CD4-positive, alpha-beta T cell treated with Interleukin-6 for 4 hours (primary cell): ENCODE measurements at regions not wholly inside any gene's neighbourhood (a gene's known extent, or its start where the extent isn't known, plus 50 kb on each side); places are given as distances from the start of the nearest gene placed in this dataset.
"Not testable (repeated sequence)": the region's sequence is repeated elsewhere in the genome, so short reads cannot be mapped to it uniquely, and the experiment has no call there.

ENCODE experiments used
- DNase-seq: peaks from one replicate; pipeline ENCODE4 v3.0.0-alpha.2; 2020; ENCODE audit warnings: mixed read lengths

DNA sequence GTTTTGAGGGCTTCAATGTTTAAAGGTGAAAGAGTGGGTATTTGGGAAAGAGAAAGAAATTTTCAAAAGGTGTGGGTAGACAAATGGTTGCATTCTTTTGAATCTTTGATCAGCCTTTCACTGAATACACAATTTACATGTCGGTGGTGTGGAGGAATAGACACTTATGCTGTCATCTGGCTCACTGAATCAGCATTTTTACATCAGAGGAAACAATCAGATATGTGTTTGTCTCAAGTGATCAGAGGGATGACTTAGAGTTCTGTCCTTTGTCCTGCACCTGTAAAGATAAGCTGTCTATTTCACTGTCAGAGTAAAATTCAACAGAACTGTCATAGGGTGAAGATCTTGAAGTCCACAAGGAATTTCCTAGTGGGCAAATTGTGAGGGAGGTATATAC is 170.9 kb upstream of the USP25 start:
- no peak for DNase-seq

DNA sequence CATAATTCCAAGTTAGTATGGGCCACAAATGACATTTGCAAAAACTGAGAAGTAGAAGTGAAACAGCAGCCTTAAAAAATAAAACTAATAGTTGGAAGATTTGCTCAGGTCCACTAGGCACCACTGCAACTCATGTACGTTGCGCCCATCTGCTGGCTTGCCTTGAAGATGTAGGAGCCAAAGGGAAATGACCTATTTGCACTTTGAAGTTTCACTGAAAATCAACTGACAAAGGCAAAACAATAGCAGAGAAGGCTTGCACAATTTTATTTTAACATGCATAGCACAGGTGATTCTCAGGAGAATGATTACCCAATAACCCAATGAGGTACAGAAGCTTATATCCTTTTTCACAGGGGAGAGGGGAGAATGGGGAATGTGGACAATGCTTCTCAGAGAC is 170.1 kb upstream of the USP25 start:
- no peak for DNase-seq

DNA sequence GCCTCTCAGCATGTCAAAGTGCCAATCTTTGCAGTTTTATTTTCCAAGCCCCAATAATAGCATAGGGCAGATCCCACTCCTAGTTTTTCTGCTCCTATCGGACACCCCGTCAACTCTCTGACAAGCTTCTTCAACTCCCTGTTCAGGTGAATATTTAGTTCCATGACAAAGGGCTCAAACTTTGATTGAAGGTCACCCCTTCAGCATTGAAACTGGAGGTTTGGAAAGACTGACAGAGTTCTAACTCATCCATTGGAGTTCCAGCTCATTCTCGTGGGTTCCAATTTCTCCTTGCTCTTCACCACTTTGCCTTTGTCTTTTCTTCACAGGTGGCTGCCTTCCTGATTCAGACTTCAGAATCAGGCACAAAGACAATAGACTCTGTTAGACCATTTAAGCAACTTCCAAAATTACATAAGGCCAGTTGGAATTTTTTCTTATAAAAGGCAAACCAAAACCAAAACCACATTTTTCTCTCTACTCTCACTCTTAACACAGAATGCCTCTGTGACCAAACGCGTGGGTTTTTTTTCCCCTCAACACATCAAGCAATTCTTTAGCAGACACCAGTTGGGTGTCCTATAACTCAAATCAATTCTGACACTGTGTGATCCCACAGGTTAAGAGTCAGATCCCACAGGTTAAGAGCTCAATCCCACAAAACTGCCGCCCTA is 169.3 kb upstream of the USP25 start:
- no peak for DNase-seq

DNA sequence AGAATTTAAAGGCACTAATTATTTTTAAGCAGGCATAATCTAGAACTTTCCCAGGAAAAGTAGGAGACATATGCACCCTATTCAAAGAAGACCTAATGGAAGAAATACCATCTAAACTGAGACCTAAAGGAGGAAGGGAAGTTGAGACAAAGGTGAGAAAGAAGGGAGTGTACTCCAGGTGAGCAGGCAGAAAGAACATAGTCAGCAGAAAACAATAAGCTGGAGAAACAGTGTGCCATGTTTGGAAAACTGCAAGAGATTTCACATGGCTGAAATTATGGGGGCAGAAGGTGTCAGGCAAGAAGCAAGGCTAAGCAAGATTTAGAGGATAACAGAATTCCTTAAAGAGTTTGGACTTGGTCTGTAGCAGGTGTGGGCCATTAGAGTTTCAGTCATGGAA is 167.0 kb upstream of the USP25 start:
- DNase-seq = no peak

DNA sequence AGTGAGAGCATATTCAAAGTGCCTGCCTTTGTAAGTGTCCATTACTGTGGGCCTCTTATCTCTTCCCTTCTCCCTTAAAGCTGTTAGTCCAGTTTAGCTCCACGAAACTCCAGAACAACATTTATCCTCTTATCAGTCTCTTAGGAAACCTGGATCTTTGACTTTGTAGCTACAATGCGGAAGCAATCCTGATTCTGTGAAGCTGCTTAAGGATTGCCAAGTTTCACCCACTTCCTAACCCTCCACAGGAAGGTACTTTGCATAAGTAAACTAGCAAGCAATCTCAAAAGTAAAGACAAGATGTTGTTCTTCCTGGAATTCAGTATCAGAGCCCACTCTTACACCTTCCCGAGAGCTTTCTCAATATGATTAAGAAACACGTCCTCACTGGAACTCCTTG is 164.9 kb upstream of the USP25 start:
- no peak for DNase-seq

DNA sequence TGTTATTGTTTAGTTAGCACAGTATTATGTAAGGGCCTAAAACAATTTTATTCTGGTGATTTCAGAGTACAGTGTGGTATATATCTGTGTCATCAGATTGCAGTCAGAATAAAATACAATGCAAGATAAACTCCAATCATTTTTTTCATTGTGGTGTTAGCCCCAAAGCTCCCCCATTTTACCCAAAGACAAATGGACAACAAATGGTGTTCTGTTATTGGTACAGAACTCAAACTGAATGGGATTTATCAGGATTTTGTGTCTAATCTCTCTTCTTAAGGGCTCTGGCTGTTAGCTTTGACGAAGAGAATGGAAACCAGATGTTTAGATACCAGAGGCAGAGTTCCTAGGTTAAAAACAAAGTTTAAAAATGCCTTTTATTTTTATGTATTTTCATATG is 163.1 kb upstream of the USP25 start:
- DNase-seq = no peak

DNA sequence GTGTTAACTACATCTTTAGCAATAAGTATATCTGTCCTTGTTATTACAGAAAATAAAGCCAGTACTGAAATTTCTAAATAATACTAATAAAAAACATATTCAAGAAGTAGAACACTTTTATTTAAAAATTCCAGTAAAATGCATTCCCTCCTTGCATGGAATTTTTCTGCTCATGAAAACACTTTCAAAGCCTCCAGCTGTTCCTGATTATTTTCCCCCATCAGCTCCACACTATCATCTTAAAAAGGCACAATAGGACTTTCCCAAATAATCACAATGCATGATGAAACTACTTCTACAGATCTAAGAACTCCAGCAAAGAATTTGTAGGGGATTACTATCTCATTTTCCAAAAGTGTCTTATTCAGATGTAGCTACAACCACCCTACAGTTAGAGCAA is 162.6 kb upstream of the USP25 start:
- no peak for DNase-seq

DNA sequence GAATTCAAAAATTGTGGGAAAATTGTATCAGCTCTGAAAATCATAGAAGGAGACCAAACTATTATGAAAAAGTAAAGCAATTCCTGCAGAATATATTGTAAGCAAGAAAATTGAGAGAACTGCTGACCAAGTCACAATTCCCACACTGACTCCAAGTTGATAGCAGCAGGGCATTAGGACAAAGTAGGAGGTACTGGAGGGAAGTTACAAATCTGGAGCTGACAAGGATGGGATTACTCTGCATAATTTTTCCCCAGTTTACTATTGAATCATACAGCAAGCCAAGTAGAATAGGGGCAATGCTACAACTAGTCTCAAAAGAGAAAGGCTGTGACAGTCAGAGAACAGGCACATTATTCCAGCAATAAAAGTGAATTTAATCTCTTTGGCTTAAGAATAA is 161.3 kb upstream of the USP25 start:
- no peak for DNase-seq

DNA sequence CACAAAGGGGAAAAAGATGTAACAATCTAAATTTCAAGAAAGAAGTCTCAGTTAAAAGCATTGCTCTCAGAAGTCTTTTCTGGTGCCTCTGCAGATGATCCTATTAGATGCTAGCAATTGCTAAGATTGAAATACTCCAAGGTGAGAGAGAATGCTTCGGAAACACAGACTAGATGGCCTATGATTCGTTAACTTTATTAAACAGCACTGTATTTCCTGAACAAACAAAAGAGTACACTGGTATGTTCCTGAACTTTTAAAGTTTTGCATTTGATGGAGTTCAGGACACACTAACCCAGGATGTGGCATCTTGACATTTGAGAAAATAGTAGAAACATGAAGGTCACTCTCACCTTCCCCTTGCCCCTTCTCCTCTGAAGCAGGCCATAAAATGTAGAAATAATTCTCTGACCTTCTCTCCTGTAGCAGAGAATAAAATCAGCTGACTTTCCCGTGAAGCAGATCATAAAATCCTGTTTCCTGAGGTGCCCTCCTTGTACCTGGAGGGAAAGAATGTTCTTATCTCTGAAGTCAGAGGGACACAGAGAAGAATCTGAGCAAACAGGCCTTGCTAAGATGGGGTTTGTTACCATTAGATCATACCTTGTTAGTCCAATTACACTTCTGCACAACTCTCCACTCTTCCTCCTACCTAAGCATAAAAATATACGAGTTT is 142.9 kb upstream of the USP25 start:
- DNase-seq = no peak

DNA sequence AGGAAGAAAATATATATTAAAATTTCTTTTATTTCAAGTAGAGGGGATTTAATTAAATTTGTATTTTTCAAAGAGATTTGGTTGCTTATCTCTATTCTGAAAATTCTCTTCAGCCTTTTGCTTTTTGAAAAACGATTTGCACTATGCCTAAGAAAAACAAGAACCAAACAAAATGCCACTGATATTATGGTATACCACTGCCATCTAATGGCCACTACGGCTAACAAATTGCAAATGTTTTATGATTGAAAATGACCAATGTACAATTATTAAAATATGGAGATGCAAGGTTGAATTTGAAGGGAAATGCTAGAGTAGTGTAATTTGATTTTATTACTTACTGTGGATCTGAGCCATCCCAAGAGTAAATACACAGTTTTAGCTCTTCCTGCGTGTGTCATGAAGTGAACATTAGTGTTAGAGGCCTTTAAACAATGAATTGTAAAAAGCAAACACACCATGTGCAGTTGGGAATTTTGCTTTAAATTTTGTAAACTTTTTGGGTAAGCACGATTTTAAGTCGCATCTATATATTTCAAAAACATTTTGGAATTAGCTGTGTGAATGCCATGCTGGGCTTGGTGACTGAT is 137.4 kb upstream of the USP25 start:
- DNase-seq = peak; percentile 14

DNA sequence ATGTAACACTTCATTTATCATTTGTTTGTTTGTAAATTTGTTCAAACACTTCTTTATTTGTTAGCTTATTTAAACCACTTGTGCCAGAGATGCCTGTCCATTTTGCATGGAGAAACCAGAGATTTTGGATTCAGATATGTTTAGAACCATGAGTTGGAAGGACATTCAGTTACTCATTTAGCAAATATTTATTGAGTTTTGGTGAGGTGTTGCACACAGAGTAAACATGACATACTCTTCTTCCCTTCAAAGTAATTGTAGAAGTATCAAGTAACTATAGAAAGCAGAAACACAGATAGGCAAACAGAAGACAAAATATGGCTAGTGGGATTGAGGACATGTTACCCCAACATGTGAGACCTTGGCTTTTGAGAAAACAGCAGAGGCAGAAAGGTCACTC is 136.8 kb upstream of the USP25 start:
- no peak for DNase-seq

DNA sequence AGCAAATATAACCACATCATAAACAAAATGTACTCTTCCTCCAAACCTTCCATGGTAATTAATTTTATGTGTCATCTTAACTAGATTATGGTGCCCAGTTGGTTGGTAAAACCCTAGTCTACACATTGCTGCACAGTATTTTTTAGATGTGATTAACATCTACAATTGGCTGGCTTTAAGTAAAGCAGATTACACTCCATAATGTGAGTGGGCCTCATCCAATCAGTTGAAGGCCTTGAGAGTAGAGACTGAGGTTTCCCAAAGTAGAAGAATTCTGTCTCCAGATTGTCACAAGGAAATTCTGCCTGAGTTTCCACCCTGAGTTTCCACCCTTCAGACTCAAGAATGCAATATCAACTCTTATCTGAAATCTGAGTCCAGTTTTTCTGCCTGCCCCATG is 128.4 kb upstream of the USP25 start:
- DNase-seq = no peak

DNA sequence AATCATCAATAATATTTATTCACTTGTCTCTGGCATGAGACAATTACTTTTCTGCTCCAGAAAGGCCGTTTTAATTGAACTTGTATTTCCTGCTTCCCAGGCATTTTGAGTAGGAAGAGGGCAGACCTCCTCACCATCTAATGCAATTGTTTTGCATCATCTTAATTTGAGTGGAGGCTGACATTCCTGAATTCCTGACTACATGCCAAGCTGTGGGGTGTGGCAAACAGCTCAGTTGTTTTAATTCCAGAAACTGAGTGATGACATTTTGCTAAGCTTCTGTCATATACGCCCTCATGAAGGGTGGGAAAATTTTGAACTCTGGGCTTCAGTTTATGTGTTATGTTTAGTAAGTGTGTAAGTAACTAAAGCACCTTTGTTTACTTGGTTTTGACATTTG is 125.4 kb upstream of the USP25 start:
- no peak for DNase-seq

DNA sequence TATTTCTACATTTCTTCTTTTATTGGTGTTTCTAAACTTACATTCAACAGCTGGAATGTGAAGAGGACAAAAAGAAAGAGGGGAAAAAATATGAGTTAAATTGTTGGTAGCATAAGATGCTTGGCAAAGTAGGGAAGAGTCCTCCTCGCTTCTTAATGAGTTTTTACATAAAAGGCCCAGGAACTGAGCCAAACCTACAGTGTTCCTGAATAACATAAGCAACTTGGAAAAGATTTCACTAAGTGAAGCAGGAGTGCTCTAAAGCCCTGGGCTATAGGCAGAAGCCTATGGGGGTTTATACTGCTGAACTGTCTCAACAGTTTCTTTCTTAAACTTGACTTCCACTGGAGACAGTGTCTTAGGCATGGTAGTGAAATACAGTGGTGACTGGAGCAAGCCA is 115.0 kb upstream of the USP25 start:
- no peak for DNase-seq

DNA sequence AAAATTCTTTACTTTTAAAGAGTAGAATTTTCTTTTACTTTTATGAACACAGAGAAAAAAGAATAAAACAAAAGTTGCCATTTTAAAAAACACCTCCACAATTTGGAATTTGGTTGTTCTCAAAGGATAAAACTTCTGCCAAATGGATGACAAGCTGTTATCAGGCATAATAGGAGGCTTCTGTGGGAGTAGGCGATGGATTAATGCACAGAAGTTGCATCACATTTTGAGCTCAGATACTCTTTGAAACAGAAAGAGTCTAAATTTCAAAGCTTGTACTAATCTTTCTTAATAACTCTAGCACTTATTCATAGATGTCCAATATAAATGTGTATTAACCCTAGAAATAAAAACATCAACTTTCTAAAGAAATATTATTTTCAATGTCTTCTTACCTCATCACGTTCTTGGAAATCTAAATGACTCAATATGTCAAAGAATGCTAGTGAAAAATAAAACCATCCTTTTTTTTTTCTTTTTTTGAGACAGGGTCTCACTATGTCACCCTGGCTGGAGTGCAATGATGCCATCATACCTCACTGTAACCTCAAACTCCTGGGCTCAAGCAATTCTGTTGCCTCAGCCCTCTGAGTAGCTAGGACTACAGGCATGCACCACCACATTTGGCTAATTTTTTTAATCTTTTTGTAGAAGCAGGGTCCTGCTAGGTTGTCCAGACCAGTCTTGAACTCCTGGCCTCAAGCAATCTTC is 112.8 kb upstream of the USP25 start:
- DNase-seq = no peak

DNA sequence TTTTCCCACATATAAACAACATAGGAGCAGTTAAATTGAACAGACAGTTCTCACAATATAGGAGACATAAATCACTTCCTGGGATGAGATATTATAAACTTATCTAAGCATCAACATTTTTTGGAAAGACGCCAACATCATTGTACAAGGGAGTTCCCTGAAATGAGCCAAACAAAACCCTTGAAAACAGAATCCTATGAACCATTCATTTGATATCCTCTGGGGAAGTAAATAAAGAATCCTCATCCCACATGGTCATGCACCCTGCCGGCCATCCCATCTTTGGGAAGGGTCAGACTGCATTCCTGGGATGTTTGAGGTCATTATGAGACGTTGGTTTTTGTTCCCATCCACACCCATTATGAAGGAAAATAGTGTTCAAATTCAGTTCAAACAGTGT is 111.8 kb upstream of the USP25 start:
- DNase-seq = no peak

DNA sequence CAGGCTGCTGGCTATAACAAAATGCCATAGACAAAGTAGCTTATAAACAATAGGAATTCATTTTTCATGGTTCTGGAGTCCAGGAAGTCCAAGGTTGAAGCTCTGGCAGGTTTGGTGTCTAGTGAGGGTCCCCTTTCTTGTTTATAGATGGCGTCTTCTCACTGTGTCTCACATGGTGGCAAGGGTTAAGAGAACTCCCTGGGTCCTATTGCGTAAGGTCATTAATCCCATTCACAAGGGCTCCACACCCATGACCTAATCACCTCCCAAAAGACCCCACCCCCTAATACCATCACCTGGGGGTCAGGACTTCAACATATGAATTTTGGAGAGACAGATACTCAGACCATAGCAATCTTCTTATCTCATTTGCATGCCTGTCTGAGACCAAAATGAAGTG is 108.9 kb upstream of the USP25 start:
- no peak for DNase-seq

DNA sequence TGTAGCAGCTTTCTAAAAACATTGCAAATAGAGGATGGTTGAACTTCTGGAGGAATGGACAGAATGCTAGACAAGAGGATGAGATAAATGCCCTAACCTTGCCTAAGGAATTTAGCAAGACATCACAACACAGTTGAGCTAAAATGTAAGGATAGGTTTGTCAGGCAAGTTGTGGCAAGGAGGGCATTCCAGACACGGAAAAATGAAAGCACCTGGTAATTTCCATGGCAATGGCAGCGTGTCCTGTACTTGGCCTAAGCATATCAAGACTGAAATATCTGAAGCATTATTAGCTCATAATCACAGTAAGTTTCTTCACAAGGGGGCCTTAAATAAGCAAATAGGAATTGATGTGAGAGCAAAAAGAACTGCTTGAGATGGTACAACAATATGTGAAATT is 105.1 kb upstream of the USP25 start:
- DNase-seq = no peak

DNA sequence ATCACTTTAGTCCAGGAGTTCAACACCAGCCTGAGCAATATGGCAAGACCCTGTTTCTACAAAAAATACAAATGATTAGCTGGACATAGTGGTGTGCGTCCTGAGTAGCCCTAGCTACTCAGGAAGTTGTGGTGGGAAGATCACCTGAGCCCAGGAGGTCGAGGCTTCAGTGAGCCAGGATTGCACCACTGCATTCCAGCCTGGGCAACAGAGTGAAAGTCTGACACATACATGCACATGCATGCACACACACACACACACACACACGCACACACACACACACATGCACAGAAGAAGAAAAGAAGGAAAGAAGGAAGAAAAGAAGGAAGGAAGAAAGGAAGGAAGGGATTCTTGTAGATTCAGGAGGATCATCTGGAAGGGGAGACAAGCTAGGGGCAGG is 104.4 kb upstream of the USP25 start:
- DNase-seq = no peak

DNA sequence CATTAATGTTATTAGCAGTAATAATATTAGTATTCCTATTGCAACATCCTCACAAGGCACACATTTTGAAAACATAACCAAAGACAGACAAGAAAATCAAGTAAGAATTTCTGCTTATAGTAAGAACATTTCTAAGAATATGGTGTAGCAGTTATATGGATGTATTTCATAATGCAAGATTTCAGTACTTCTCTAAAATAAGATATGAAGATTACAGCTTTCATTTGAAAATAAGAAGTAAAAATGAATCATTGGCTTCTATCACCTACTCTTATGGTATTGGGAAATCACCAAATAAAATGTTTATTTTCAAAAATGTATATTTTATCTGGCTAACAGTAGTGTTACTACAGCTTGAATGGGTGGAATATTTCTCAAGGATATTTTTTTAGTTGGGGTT is 103.8 kb upstream of the USP25 start:
- DNase-seq = no peak

DNA sequence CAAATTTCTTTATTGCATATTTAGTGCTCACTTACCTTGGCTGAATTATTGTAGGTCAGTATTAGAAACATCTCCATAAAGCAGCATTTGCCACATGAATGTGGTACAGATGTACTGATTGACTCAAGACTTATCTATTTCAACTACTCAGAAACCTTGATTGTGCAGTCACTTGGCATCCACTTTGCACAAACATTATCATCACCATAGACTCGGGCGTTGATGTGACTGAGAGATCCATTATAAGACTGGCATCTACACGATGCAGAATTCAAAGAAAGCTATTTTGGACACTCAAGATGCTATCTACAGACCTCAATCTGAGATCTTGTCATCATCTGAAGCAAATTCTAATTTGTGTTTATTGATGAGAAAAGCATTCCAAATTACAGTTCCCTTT is 102.8 kb upstream of the USP25 start:
- no peak for DNase-seq

DNA sequence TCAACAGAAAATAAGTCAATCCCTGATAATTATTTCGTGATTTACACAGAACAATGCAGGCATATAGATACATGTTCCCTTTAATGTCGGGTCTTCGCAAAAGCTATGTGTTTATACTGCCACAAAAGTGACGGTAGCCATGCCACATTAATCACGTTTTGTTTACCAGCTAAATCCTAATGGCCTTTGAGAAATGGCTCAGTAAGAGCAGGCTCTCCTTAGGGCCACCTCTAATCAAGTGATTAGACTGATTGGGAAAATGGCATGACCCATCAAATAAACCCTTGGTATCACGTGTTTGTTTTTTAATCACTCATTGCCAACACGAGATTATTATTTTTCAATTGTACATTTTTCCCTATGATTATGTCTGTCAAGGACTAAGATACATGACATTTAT is 102.0 kb upstream of the USP25 start:
- DNase-seq = no peak

DNA sequence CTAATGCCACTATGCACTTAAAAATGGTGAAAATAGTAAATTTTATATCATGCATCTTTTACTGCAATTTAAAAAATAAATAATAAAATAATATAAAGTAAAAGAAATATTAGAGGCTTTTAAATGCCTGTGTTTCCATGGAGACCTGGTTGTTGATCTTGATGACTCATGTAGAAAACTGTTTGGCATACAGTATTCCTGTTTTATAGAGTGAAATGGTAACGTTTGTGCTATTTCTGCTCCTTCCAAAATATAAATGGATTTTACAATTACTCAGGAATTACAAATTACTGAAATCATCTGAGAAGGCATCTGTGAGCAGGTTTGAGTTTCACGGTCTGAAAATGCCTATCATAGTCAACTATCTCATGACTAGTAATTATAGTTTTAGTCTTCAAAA is 98.4 kb upstream of the USP25 start:
- DNase-seq = no peak

DNA sequence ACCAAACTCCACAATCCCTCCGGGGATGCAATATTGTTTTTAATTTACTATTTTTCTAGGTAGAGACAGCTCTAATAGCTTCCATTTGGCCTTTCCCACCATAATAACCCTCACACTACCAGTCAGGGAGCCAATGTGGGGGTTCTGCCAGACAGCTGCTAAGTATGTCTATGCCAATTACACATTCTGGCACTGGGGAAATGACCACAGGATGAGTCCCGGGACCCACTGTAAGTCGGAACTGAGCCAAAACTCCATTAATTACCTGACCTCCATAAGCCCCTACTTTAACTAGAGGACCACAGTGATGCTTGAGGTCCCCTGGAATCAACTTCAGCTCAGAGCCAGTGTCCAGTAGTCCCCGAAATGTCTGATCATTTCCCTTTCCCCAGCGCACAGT is 95.2 kb upstream of the USP25 start:
- not testable (repeated sequence) for DNase-seq
